Adrenal gland (tissue), 9 donors: ENCODE measurements at regions not wholly inside any gene's neighbourhood (a gene's known extent, or its start where the extent isn't known, plus 50 kb on each side); places are given as distances from the start of the nearest gene placed in this dataset.
A peak's percentile ranks its signal among the peaks of the same experiment; 100 is the strongest.

ENCODE experiments used
- DNase-seq, 7 donors: peaks; one replicate each; pipeline ENCODE4 v3.0.0-alpha.2; 2019 to 2020
- H3K27ac ChIP-seq, 5 donors: fragments of 200-600 bp; sonication (generic) in 4 of 5; 1 replicate in 3 of 5; 2 replicates in 2 of 5; pipeline versions ENCODE4 v1.5.1 to v1.8.0; 2016 to 2020; ENCODE audit warnings: mild to moderate bottlenecking in 1 of 5
- H3K27me3 ChIP-seq: fragments of 200-600 bp; 2 replicates; pipeline ENCODE4 v1.8.0; 2021
- H3K36me3 ChIP-seq, 2 donors: fragments of 200-600 bp; replicated peaks in 1 of 2; 1 replicate in 1 of 2; 2 replicates in 1 of 2; pipeline versions ENCODE4 v1.5.1 to v1.8.0; 2018 to 2022
- H3K4me1 ChIP-seq, 2 donors: fragments of 200-600 bp; replicated peaks in 1 of 2; 1 replicate in 1 of 2; 2 replicates in 1 of 2; pipeline versions ENCODE4 v1.5.1 to v1.8.0; 2018 to 2021
- H3K4me3 ChIP-seq, 4 donors: fragments of 200-600 bp; sonication (generic) in 3 of 4; one replicate each; pipeline ENCODE4 v1.5.1; 2016 to 2018
- H3K9me3 ChIP-seq, 3 donors: fragments of 200-600 bp; sonication (generic) in 1 of 3; replicated peaks in 1 of 3; 1 replicate in 2 of 3; 2 replicates in 1 of 3; pipeline versions ENCODE4 v1.5.1 to v1.8.0; 2016 to 2021
- CTCF ChIP-seq, 6 experiments: fragments of 450-650 bp in 4 of 6; fragments of 200-600 bp in 2 of 6; sonication (generic) in 1 of 6; IDR thresholded peaks; 1 replicate in 5 of 6; 2 replicates in 1 of 6; pipeline versions ENCODE4 v1.5.1 to v1.8.0; 2016 to 2021; ENCODE audit warnings: antibody characterized with exemption in 6 of 6, mild to moderate bottlenecking in 2 of 6, moderate library complexity in 1 of 6
- POLR2A ChIP-seq, 2 donors: fragments of 450-650 bp; IDR thresholded peaks; one replicate each; pipeline ENCODE4 v1.6.1; 2017; ENCODE audit warnings: antibody characterized with exemption in 2 of 2, mild to moderate bottlenecking in 2 of 2, moderate library complexity in 1 of 2
- WGBS, 4 donors: extraction: QIAGEN DNeasy Blood & Tissue Kit in 2 of 4; methylation state at CpG; one replicate each; pipeline versions ENCODE4 v1.1.5 to v1.1.7; 2013 to 2017; 5-methylcytosine and 5-hydroxymethylcytosine counted together
- intact Hi-C, 2 donors: fragments of 100-400 bp; cut with DNase I; formaldehyde crosslinking; loops; one replicate each; pipeline versions ENCODE4 v1.14.1 to v1.15.0; 2022 to 2023
- donor health status: healthy with polysubstance abuse.
- donor health status: Bipolar disorder and iron deficiency.
- donor health status: DM: yes; HTN: yes; CAD: no.
- donor health status: DM: no; HTN: no; CAD: no.
- donor health status: DM: no; HTN: no; CAD: no.

GRCh38 chr15:53454535-53454842 lies 305.0 kb downstream of the WDR72 start:
- Histone ChIP-seq H3K4me1 (no peaks in the 10 kb centered on the region), H3K27ac (no peak overlapping the region), H3K36me3 (no peaks in the 10 kb centered on the region), H3K9me3 (no peaks in the 10 kb centered on the region), H3K4me3 (no peak overlapping the region), H3K27me3 (no peaks in the 10 kb centered on the region)
- intact Hi-C loops = no loop called here
- 74 to 95% (median 86%) methylated on average over 5 of the region's 5 CpGs for WGBS, 4 donors
- TF ChIP-seq POLR2A (IDR thresholded peaks at IDR 0.05) = no peak
- DNase-seq = no peak

GRCh38 chr15:53453253-53454105 lies 306.0 kb downstream of the WDR72 start:
- 80 to 81% (median 80%) methylated on average over 2 of the region's 2 CpGs for WGBS, 4 donors
- Histone ChIP-seq H3K4me3 (no peak overlapping the region), H3K36me3 (no peaks in the 10 kb centered on the region), H3K4me1 (peaks cover 5 to 7% of the 10 kb centered on the region in 2 donors), H3K9me3 (no peaks in the 10 kb centered on the region), H3K27me3 (no peaks in the 10 kb centered on the region), H3K27ac (no peak overlapping the region)
- TF ChIP-seq POLR2A (IDR thresholded peaks at IDR 0.05) = no peak
- no peak for TF ChIP-seq CTCF (IDR thresholded peaks at IDR 0.05)
- intact Hi-C loops = no loop called here
- no peak for DNase-seq

GRCh38 chr15:53448232-53449015 lies 311.0 kb downstream of the WDR72 start:
- WGBS, 4 donors = 12 to 14% (median 14%) methylated on average over 7 of the region's 7 CpGs
- DNase-seq = peak in 3 of 7 donors; percentile 8 to 21 (median 17)
- no peaks in the 10 kb centered on the region for H3K27me3 ChIP-seq
- H3K27ac ChIP-seq = peak overlapping the region in 1 of 5 donors; percentile 18
- peaks cover 8 to 12% of the 10 kb centered on the region in 2 donors for H3K4me1 ChIP-seq
- H3K4me3 ChIP-seq = peak overlapping the region in 1 of 4 donors; percentile 13
- no peaks in the 10 kb centered on the region for H3K9me3 ChIP-seq
- intact Hi-C loops = loop anchor here in 1 of 2 donors (10.0 kb wide), 1 partner anchor 64 kb away; no protein-coding TSS in a partner anchor
- no peak for TF ChIP-seq POLR2A (IDR thresholded peaks at IDR 0.05)
- TF ChIP-seq CTCF (IDR thresholded peaks at IDR 0.05) = no peak
- H3K36me3 ChIP-seq = no peaks in the 10 kb centered on the region

- TF ChIP-seq POLR2A (IDR thresholded peaks at IDR 0.05) (no peak), CTCF (IDR thresholded peaks at IDR 0.05) (no peak)
- DNase-seq = no peak
- H3K27ac ChIP-seq = no peak overlapping the region
- no peaks in the 10 kb centered on the region for H3K27me3 ChIP-seq
- H3K36me3 ChIP-seq = no peaks in the 10 kb centered on the region
- intact Hi-C loops = loop anchor here in 1 of 2 donors (10.0 kb wide), 1 partner anchor 63 kb away; no protein-coding TSS in a partner anchor
- H3K9me3 ChIP-seq = no peaks in the 10 kb centered on the region
- peaks cover 8 to 12% of the 10 kb centered on the region in 2 donors for H3K4me1 ChIP-seq
- 77 to 93% (median 80%) methylated on average over 1 of the region's 1 CpG for WGBS, 4 donors
- no peak overlapping the region for H3K4me3 ChIP-seq
Observed at GRCh38 chr15:53447742-53448141, 311.7 kb downstream of the WDR72 start.
